Prostate gland (tissue), 2 donors: ENCODE measurements at regions not wholly inside any gene's neighbourhood (a gene's known extent, or its start where the extent isn't known, plus 50 kb on each side); places are given as distances from the start of the nearest gene placed in this dataset.

Experiments
- CTCF ChIP-seq, 4 experiments: fragments of 200-600 bp in 2 of 4; fragments of 450-650 bp in 2 of 4; sonication (generic) in 2 of 4; IDR thresholded peaks; 1 replicate in 3 of 4; 2 replicates in 1 of 4; pipeline ENCODE4 v1.5.1; 2016 to 2019; ENCODE audit warnings: antibody characterized with exemption in 4 of 4, mild to moderate bottlenecking in 2 of 4, moderate library complexity in 2 of 4
- POLR2A ChIP-seq: fragments of 450-650 bp; IDR thresholded peaks from one replicate; pipeline ENCODE4 v1.6.1; 2016; ENCODE audit warnings: antibody characterized with exemption, mild to moderate bottlenecking
- POLR2AphosphoS5 ChIP-seq: sonication (generic); formaldehyde crosslinking; IDR thresholded peaks from one replicate; pipeline ENCODE4 v1.6.1; 2017; ENCODE audit warnings: antibody characterized with exemption

- TF ChIP-seq CTCF (IDR thresholded peaks at IDR 0.05) (no peak), POLR2AphosphoS5 (no peak), POLR2A (no peak)
These were observed 334.6 kb downstream of the CDC5L start for GRCh38 chr6:44721954-44722578.
